GM21515 (cell line): ENCODE measurements at regions not wholly inside any gene's neighbourhood (a gene's known extent, or its start where the extent isn't known, plus 50 kb on each side); places are given as distances from the start of the nearest gene placed in this dataset.
"Not testable (repeated sequence)": the region's sequence is repeated elsewhere in the genome, so short reads cannot be mapped to it uniquely, and the experiment has no call there.

Experiments
- ATAC-seq: cut with Tn5 transposase; IDR thresholded peaks from one replicate; pipeline ENCODE4 v1.9.1; 2021; ENCODE audit not compliant: unreplicated experiment

- not testable (repeated sequence) for ATAC-seq
Observed at GRCh38 chr15:34528055-34528754, 55.2 kb downstream of the GOLGA8B start.

DNA sequence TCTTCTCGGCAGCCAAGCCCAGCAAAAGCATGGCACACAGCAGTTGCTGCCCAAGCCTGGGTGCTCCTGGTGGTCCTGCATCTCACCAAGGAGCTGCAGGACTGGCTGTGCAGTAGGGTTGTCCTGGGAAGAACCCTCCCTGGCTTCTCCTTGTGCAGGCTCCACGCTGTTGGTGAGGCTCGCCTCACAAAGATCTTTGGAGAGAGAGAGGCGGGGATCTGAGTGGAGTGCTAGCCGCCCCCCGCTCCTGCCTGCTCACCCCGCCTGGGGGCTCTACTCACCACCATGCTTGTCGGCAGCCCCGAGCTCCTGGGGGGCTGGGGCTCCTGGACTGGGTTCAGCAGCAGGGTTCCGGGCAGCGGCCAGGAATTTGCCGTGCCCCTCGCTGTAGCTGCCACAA is 55.8 kb downstream of the GOLGA8B start:
- not testable (repeated sequence) for ATAC-seq

DNA sequence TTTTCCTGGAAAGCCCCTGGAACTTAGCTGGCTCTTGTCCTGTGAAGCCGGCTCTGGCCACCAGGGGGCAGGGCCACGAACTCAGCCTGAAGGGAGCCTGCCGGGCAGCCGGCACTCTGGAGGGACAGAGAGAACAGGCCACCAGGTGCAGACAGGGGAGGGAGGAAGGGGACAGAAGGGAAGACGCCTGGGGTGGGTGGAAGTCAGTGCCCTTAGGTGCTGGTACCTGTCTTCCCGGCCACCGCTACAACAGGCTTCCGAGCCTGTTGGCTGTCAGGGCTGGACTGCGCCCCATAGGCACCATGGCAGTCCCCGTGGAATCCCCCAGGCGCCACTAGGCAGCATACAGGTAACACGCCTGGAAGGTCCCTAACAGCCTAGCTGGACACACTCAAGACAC is 59.6 kb downstream of the GOLGA8B start:
- not testable (repeated sequence) for ATAC-seq

GRCh38 chr15:34522601-34523000 is 60.9 kb downstream of the GOLGA8B start:
- ATAC-seq, result not testable (repeated sequence)

DNA sequence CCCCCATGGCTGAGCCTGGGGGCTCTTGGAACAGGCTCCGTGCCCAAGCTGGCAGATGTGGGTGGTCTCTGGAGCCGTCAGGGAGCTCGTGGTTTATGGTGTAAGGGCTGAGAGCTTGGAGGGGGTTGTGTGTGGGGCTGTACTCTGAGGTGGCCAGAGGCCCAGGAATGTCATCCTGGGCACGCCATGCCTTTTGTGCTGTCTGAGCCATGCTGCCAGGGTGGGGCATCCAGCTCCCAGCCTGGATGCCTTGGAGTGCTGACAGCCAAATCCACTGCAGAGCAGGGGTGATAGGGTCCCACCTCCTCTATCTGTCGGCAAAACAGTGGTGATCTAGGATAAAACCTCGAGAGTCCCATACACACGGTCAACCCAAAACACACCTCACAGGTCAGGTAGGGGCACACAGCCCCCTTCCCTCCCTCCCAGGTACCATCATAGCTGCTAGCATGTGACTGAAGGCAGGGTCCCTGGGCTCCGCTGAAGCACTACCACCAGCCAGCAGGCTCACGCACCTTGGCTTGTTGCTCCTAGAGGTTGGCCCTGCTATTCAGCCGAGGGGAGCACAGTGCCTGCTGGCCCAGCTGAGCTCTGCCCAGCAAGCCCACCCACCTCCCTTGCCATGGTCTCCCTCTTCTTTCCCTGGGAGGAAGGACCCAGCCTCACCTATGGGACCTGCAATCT is 61.5 kb downstream of the GOLGA8B start:
- ATAC-seq, result not testable (repeated sequence)

DNA sequence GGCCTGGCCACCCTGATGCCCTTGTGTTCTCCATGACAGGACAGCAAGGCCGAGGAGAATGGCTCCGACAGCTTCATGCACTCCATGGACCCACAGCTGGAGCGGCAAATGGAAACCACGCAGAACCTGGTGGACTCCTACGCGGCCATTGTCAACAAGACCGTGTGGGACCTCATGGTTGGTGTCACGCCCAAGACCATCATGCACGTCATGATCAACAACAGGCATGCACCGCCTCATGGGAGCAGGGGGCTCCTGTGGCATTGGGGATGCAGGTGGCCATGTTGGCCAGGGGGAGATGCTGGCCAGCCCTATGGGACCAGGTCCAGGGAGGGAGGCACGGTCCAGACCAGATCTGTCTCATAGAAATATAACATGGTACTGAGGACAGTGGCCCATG is 62.9 kb downstream of the GOLGA8B start:
- ATAC-seq, result no peak

- not testable (repeated sequence) for ATAC-seq
Observed at GRCh38 chr15:34520010-34520409, 63.4 kb downstream of the GOLGA8B start.

- ATAC-seq, result peak; percentile 56
Observed at GRCh38 chr15:34514251-34514670, 69.2 kb downstream of the GOLGA8B start.

GRCh38 chr15:34512628-34513027 is 70.8 kb downstream of the GOLGA8B start:
- ATAC-seq, result no peak

DNA sequence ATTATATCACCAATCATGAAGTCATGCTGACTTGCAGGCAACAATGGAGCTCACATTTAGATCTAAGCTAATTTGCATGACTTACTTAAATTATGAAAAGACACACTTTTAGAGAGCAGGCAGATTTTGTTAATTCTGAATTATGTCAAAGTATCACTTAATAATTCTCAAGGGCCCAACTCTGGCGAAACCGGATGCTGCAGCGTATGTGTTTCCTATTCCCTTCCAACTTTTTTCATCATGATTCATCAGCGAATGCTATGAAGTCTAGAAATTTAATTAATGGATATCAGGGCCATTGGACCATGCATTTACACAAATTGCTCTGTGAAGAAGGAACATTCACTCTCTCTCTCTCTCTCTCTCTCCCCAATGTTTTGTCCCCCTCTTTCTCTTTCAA is 63.5 kb upstream of the GOLGA8A start:
- ATAC-seq, result no peak

DNA sequence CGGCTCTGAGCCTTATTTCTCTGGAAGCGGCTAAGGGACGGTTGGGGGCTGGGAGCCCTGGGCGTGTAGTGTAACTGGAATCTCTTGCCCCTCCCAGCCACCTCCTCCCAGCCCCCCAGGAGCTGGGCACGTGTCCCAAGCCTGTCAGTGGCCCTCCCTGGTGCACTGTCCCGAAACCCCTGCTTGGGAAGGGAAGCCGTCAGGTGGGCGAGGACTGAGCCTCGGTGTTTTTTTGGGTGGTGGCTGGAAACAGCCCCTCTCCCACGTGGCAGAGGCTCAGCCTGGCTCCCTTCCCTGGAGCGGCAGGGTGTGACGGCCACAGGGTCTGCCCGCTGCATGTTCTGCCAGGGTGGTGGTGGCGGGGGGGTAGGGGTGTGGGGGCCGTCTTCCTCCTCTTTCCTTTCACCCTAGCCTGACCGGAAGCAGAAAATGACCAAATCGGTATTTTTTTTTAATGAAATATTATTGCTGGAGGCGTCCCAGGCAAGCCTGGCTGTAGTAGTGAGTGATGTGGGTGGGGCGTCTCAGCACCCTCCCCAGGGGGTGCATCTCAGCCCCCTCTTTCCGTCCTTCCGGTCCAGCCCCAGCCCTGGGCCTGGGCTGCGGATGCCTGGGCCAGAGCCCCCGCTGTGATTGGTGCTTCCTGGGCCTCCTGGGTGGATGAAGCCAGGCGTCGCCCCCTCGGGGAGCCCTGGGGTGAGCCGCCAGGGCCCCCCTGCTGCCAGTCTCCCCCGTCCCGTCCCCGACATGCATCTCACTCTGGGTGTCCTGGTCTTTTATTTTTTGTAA is 58.8 kb upstream of the GOLGA8A start:
- ATAC-seq, result no peak

GRCh38 chr15:34495707-34496106 is 58.1 kb upstream of the GOLGA8A start:
- not testable (repeated sequence) for ATAC-seq

DNA sequence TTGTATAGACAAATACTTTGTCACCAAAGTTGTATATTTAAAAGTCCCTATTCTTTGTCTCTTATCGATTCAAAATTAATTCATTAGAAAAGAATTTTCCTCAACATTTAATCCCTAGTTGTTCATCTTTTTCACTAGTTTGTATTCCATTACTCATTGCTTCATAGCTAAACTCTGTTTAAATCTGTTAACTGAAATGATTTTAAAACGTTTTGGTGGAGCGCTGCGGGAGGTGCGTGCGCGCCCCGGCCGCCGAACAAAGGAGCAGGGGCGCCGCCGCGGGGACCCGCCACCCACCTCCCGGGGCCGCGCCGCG is 56.4 kb upstream of the GOLGA8A start:
- no peak for ATAC-seq

DNA sequence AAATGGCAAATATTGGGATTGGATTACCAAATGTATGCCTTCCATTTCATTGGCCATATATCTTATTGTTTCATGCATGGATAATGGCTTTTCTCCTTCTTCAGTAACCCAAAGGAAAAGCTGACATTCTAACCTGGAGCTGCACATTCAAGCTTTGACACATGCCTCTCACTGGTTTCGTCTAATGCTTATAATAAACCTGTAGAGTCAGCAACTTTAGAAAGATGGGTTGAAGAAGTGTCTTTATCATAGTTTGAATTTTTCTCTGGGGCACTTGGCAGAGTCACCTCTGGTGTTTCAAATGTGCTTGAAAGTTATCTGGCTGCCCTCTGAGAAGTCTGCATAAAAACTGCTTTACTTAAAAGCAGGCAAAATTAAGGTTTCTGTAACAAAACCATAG is 55.4 kb upstream of the GOLGA8A start:
- ATAC-seq, result no peak

GRCh38 chr15:34491488-34491887 is 53.9 kb upstream of the GOLGA8A start:
- not testable (repeated sequence) for ATAC-seq

DNA sequence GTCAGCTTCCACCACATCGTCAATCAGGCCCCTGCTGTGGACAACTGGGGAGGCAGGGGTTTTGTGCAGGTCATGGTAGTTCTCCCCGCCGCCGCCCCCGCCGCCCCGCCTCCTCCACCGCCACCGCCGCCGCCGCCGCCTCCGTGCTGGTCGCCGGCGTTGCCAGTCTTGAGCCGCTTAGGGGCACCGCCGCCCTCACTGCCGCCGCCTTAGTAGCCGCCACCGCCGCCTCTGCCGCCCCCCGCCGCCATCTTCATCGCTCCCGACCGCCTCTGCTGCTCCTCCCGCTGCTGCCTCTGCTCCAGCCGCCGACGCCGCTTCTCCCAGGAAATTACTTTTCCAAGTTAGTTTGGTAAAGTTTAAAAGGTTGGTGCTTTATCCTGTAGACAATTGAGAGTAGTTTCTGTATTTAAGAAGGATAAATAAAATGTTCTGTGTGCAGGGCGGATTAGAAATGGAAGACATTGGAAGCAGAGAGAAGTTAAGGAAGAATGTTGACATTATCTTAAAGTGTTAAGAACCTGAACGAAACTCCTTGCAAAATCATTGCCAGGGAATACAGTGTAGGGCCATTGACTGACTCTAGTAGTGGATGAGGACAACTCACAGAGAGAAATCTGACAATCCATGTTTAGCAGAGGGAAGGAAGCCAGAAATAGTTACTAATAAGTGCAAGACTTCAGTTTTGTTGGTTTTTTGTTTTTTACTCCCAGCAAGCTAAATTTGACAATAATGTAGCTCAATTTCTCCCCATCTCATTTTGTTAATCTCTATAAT is 53.0 kb upstream of the GOLGA8A start:
- ATAC-seq, result no peak

DNA sequence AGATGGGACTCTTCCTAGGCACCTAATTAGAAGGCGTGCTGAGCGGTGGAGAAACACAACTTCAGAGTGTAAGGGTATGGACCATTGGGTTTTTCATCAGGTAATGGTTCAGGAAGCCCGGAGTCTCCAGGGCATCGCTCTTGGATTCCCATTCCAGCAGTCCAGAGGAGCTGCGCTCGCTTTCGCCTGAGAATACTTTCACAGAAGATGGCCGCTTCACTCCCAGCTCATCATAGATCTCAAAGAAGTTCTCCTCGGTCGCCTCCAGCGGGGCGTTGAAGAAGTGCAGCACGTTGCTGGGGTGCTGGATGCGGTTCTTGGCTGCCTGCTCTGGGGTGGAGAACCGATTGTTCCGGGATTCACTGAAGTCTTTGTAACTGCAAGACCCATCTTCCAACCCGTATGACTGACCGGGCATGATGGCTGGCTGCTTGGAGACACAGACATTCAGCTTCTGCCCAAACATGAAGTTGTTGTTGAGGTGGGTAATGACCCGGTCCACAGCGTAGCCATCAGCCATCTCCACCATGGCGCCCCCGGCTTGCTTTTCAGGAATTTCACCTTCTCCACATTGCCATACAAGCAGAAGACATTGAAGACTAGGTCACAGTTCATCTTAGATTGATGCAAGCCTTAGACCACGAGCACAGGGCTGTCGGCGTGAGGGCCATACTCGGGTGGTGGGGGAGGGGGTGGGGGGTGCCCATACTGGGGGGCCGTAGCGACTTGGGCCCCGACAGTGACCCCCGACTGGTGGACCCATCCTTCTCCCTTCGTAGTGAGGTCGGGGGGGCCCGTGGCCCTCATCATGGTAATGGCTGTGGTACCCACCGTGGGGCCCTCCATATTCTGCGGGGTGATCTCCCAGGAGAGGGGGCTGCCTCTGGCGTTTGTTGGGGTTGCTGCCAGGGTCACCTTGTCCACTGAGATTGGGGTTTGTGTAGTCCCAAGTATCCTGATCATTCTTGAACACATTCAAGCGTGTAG is 51.7 kb upstream of the GOLGA8A start:
- ATAC-seq, result not testable (repeated sequence)
